H9 (cell line): ENCODE measurements at regions not wholly inside any gene's neighbourhood (a gene's known extent, or its start where the extent isn't known, plus 50 kb on each side); places are given as distances from the start of the nearest gene placed in this dataset.

Experiments
- DNase-seq: peaks from one replicate; pipeline ENCODE4 v3.0.0-alpha.2; 2017
- H2AFZ ChIP-seq: one replicate; pipeline ENCODE4 v1.6.1; 2013; ENCODE audit warnings: mild to moderate bottlenecking, low read length, control low read depth, moderate library complexity
- H2AK5ac ChIP-seq: 2 replicates; pipeline ENCODE4 v1.6.1; 2013; ENCODE audit warnings: low read length, control low read depth, mixed read lengths; ENCODE audit not compliant: insufficient read length
- H2BK120ac ChIP-seq: one replicate; pipeline ENCODE4 v1.6.1; 2013; ENCODE audit warnings: low read depth, mild to moderate bottlenecking, low read length, control low read depth, inconsistent platforms; ENCODE audit not compliant: poor library complexity, severe bottlenecking
- H2BK12ac ChIP-seq: 2 replicates; pipeline ENCODE4 v1.6.1; 2013; ENCODE audit warnings: low read length, control low read depth, mixed read lengths, low read depth; ENCODE audit not compliant: insufficient read length
- H2BK15ac ChIP-seq: 2 replicates; pipeline ENCODE4 v1.6.1; 2013; ENCODE audit warnings: low read depth, low read length, control low read depth
- H2BK20ac ChIP-seq: one replicate; pipeline ENCODE4 v1.6.1; 2013; ENCODE audit warnings: low read depth, mild to moderate bottlenecking, low read length, control low read depth, inconsistent platforms; ENCODE audit not compliant: poor library complexity, severe bottlenecking
- H2BK5ac ChIP-seq: 2 replicates; pipeline ENCODE4 v1.6.1; 2013; ENCODE audit warnings: low read length, control low read depth, mixed read lengths; ENCODE audit not compliant: insufficient read length
- H3K14ac ChIP-seq: 2 replicates; pipeline ENCODE4 v1.6.1; 2013; ENCODE audit warnings: low read length, control low read depth; ENCODE audit not compliant: insufficient read depth
- H3K18ac ChIP-seq: 2 replicates; pipeline ENCODE4 v1.6.1; 2013; ENCODE audit warnings: low read depth, mild to moderate bottlenecking, mixed read lengths, low read length, control low read depth; ENCODE audit not compliant: insufficient read length
- H3K23ac ChIP-seq: 2 replicates; pipeline ENCODE4 v1.6.1; 2013; ENCODE audit warnings: low read length, control low read depth, mixed read lengths, low read depth; ENCODE audit not compliant: insufficient read length
- H3K23me2 ChIP-seq: 2 replicates; pipeline ENCODE4 v1.6.1; 2013; ENCODE audit warnings: low read depth, mild to moderate bottlenecking, mixed read lengths, low read length, control low read depth; ENCODE audit not compliant: insufficient read length, poor library complexity, severe bottlenecking
- H3K27ac ChIP-seq: 2 replicates; pipeline ENCODE4 v1.5.1; 2013; ENCODE audit warnings: low read length, control low read depth, mixed read lengths, low read depth; ENCODE audit not compliant: insufficient read length
- H3K27me3 ChIP-seq: 2 replicates; pipeline ENCODE4 v1.6.1; 2013; ENCODE audit warnings: low read length, control low read depth, inconsistent platforms; ENCODE audit not compliant: insufficient read depth
- H3K4ac ChIP-seq: 2 replicates; pipeline ENCODE4 v1.6.1; 2013; ENCODE audit warnings: low read depth, mild to moderate bottlenecking, control low read depth, inconsistent platforms, low read length, moderate library complexity
- H3K4me1 ChIP-seq: 2 replicates; pipeline ENCODE4 v1.6.1; 2013; ENCODE audit warnings: low read length, control low read depth, inconsistent platforms; ENCODE audit not compliant: insufficient read depth
- H3K4me2 ChIP-seq: 2 replicates; pipeline ENCODE4 v1.6.1; 2013; ENCODE audit warnings: low read length, control low read depth, mixed read lengths; ENCODE audit not compliant: insufficient read length, insufficient read depth
- H3K56ac ChIP-seq: 2 replicates; pipeline ENCODE4 v1.6.1; 2013; ENCODE audit warnings: low read depth, mild to moderate bottlenecking, mixed read lengths, low read length, control low read depth; ENCODE audit not compliant: insufficient read length
- H3K79me1 ChIP-seq: 2 replicates; pipeline ENCODE4 v1.6.1; 2013; ENCODE audit warnings: low read depth, mild to moderate bottlenecking, moderate library complexity, low read length, control low read depth, inconsistent platforms; ENCODE audit not compliant: insufficient read depth, poor library complexity, severe bottlenecking
- H3K79me2 ChIP-seq: 2 replicates; pipeline ENCODE4 v1.6.1; 2013; ENCODE audit warnings: low read length, control low read depth, inconsistent platforms; ENCODE audit not compliant: insufficient read depth
- H3K9ac ChIP-seq: 2 replicates; pipeline ENCODE4 v1.6.1; 2013; ENCODE audit warnings: low read length, control low read depth, mixed read lengths; ENCODE audit not compliant: insufficient read length; ENCODE audit errors: extremely low read depth
- H3K9me3 ChIP-seq: one replicate; pipeline ENCODE4 v1.6.1; 2013; ENCODE audit warnings: low read depth, low read length, inconsistent platforms; ENCODE audit not compliant: control insufficient read depth
- H3T11ph ChIP-seq: one replicate; pipeline ENCODE4 v1.6.1; 2013; ENCODE audit warnings: mild to moderate bottlenecking, low read length, control low read depth, inconsistent platforms
- H4K20me1 ChIP-seq: one replicate; pipeline ENCODE4 v1.6.1; 2013; ENCODE audit not compliant: control insufficient read depth, insufficient read length, insufficient read depth
- H4K5ac ChIP-seq: 2 replicates; pipeline ENCODE4 v1.6.1; 2013; ENCODE audit warnings: low read depth, mild to moderate bottlenecking, mixed read lengths, low read length, control low read depth; ENCODE audit not compliant: insufficient read length
- H4K8ac ChIP-seq: replicated peaks from 2 replicates; pipeline ENCODE4 v1.6.1; 2013; ENCODE audit warnings: low read length, control low read depth, mixed read lengths, low read depth; ENCODE audit not compliant: insufficient read length
- H4K91ac ChIP-seq: 2 replicates; pipeline ENCODE4 v1.6.1; 2013; ENCODE audit warnings: low read depth, mild to moderate bottlenecking, moderate library complexity, mixed read lengths, low read length, control low read depth; ENCODE audit not compliant: insufficient read length
- H3K27ac Mint-ChIP-seq, 3 experiments: 2 replicates in 2 of 3; 3 replicates in 1 of 3; pipeline ENCODE4 v1.8.0; 2020 to 2021; ENCODE audit warnings: mixed read lengths in 3 of 3, mild to moderate bottlenecking in 1 of 3, moderate library complexity in 1 of 3
- H3K27me3 Mint-ChIP-seq: 2 replicates; pipeline ENCODE4 v1.8.0; 2021; ENCODE audit warnings: low read depth, mild to moderate bottlenecking, moderate library complexity, mixed read lengths
- H3K36me3 Mint-ChIP-seq, 3 experiments: 2 replicates in 2 of 3; 3 replicates in 1 of 3; pipeline ENCODE4 v1.8.0; 2020 to 2021; ENCODE audit warnings: low read depth in 3 of 3, mixed read lengths in 3 of 3; ENCODE audit not compliant: insufficient read depth in 1 of 3
- H3K4me1 Mint-ChIP-seq, 2 experiments: 2 replicates each; pipeline ENCODE4 v1.8.0; 2020; ENCODE audit warnings: mixed read lengths in 2 of 2
- H3K4me3 Mint-ChIP-seq, 2 experiments: 2 replicates in 1 of 2; 3 replicates in 1 of 2; pipeline ENCODE4 v1.8.0; 2020 to 2021; ENCODE audit warnings: mild to moderate bottlenecking in 2 of 2, mixed read lengths in 2 of 2, moderate library complexity in 1 of 2
- H3K9me3 Mint-ChIP-seq, 2 experiments: 2 replicates in 1 of 2; 3 replicates in 1 of 2; pipeline ENCODE4 v1.8.0; 2020; ENCODE audit warnings: mild to moderate bottlenecking in 2 of 2, mixed read lengths in 2 of 2, moderate library complexity in 1 of 2
- CTCF ChIP-seq: fragments of 200-600 bp; sonication (generic); conservative IDR thresholded peaks from 3 replicates; pipeline ENCODE4 v1.8.0; 2021; ENCODE audit warnings: antibody characterized with exemption, mild to moderate bottlenecking
- WGBS: extraction: QIAGEN DNeasy Blood & Tissue Kit; methylation state at CpG from one replicate; pipeline ENCODE4 v1.1.7; 2013; ENCODE audit warnings: missing lambda C conversion rate, low lambda C conversion rate, mixed read lengths; ENCODE audit not compliant: insufficient read length; ENCODE audit errors: extremely low coverage; 5-methylcytosine and 5-hydroxymethylcytosine counted together

GRCh38 chr21:28799926-28800325, 192.8 kb downstream of the LTN1 start:
- TF ChIP-seq CTCF, result no peak
- no CpG with 5 or more reads among the region's 7 CpGs for WGBS
- H3K27ac Mint-ChIP-seq, result no peak overlapping the region

More at GRCh38 chr21:28799926-28800325, 192.8 kb downstream of the LTN1 start:
- Histone ChIP-seq H3K27ac (no peak overlapping the region), H3K27me3 (no peaks in the 10 kb centered on the region), H3K4me2 (no peak overlapping the region), H3K23ac (no peak overlapping the region), H3K4ac (no peak overlapping the region), H4K91ac (no peak overlapping the region), H4K5ac (no peak overlapping the region), H3K4me1 (no peaks in the 10 kb centered on the region), H2AFZ (no peak overlapping the region), H3K18ac (no peak overlapping the region), H2BK12ac (no peak overlapping the region), H3K9ac (no peak overlapping the region), H2AK5ac (no peak overlapping the region), H3K56ac (no peak overlapping the region), H2BK120ac (no peak overlapping the region), H3K14ac (no peak overlapping the region), H3K23me2 (no peaks in the 10 kb centered on the region), H3K79me1 (no peaks in the 10 kb centered on the region), H2BK15ac (no peak overlapping the region), H4K8ac (no peak overlapping the region), H4K20me1 (no peaks in the 10 kb centered on the region), H3T11ph (no peak overlapping the region), H3K79me2 (no peaks in the 10 kb centered on the region), H3K9me3 (no peaks in the 10 kb centered on the region), H2BK5ac (no peak overlapping the region), H2BK20ac (no peak overlapping the region)
- no peaks in the 10 kb centered on the region for H3K27me3 Mint-ChIP-seq
- no peak for DNase-seq
- H3K4me1 Mint-ChIP-seq, result no peaks in the 10 kb centered on the region
- no peak overlapping the region for H3K4me3 Mint-ChIP-seq
- H3K9me3 Mint-ChIP-seq, result no peaks in the 10 kb centered on the region; a peak in 3 of 5 replicates
- peaks cover 0 to 4% (median 0%) of the 10 kb centered on the region in 3 experiments; a peak in 3 of 7 replicates for H3K36me3 Mint-ChIP-seq
